ENCODE measurements at regions not wholly inside any gene's neighbourhood (a gene's known extent, or its start where the extent isn't known, plus 50 kb on each side); places are given as distances from the start of the nearest gene placed in this dataset.

DNA sequence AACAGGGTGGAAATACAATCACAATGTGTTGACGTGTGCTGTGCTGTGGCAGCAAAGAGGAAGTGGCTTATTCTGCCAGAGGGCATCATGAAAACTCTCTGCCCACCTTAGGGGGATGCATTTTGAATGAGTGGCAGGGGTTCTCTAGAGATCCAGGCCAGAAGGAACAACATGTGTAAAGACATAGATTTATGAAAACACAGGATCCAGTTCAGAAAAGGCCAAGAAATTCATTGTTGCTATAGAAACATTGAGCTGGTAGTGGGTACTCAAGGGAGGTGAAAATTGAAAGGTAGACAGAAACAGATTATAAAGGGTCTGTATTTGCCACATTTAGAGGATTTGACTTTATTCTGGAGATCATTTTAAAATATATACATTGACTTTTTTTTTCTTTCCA, 417.7 kb downstream of the ENC1 start:
- intact Hi-C loops (cut with DNase I): no loop called here
- no peak overlapping the region for H3K27ac ChIP-seq (ENCODE audit: low read depth in 2 of 2, low read length in 2 of 2)
- H3K4me3 ChIP-seq (ENCODE audit: low read length in 3 of 3): no peak overlapping the region
- no peak overlapping the region for H3K9ac ChIP-seq (ENCODE audit: low read length in 3 of 3)
- no peak for FAIRE-seq
- no peaks in the 10 kb centered on the region for H3K36me3 ChIP-seq (ENCODE audit: control insufficient read depth in 2 of 3, insufficient read depth in 3 of 3, low read length in 3 of 3)
- H3K27me3 ChIP-seq (ENCODE audit: control insufficient read depth, insufficient read depth, low read length): no peaks in the 10 kb centered on the region
- no peaks in the 10 kb centered on the region for H3K4me1 ChIP-seq (ENCODE audit: control insufficient read depth in 2 of 3, insufficient read depth in 2 of 3, low read depth in 1 of 3, low read length in 3 of 3)
- TF ChIP-seq, protein P1, sequence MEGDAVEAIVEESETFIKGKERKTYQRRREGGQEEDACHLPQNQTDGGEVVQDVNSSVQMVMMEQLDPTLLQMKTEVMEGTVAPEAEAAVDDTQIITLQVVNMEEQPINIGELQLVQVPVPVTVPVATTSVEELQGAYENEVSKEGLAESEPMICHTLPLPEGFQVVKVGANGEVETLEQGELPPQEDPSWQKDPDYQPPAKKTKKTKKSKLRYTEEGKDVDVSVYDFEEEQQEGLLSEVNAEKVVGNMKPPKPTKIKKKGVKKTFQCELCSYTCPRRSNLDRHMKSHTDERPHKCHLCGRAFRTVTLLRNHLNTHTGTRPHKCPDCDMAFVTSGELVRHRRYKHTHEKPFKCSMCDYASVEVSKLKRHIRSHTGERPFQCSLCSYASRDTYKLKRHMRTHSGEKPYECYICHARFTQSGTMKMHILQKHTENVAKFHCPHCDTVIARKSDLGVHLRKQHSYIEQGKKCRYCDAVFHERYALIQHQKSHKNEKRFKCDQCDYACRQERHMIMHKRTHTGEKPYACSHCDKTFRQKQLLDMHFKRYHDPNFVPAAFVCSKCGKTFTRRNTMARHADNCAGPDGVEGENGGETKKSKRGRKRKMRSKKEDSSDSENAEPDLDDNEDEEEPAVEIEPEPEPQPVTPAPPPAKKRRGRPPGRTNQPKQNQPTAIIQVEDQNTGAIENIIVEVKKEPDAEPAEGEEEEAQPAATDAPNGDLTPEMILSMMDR (IDR thresholded peaks at IDR 0.05; ENCODE audit: borderline replicate concordance, extremely low read depth, insufficient read depth): no peak
- no peak for DNase-seq
- H3K9me3 ChIP-seq (ENCODE audit: control insufficient read depth in 2 of 3, insufficient read depth in 1 of 3, low read length in 3 of 3): no peaks in the 10 kb centered on the region

DNA sequence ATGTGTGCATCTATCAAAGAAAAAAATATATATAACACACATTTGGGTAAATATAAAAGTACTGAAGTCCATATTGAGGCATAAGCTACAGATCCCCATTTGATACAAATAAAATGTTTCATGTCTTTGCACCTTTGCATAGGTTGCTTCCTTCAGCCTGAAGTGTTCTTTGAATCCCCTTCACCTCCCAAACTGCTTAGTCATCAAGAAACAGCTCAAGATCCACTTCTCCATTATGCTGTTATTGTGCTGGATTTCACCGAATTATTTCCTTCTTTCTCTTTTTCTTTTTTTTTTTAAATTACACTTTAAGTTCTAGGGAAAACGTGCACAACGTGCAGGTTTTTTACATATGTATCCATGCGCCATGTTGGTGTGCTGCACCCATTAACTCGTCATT, 419.1 kb downstream of the ENC1 start:
- DNase-seq (no peak), FAIRE-seq (no peak)
- Histone ChIP-seq H3K27me3 (ENCODE audit: control insufficient read depth, insufficient read depth, low read length) (no peaks in the 10 kb centered on the region), H3K36me3 (ENCODE audit: control insufficient read depth in 2 of 3, insufficient read depth in 3 of 3, low read length in 3 of 3) (no peaks in the 10 kb centered on the region), H3K4me1 (ENCODE audit: control insufficient read depth in 2 of 3, insufficient read depth in 2 of 3, low read depth in 1 of 3, low read length in 3 of 3) (no peaks in the 10 kb centered on the region), H3K9ac (ENCODE audit: low read length in 3 of 3) (no peak overlapping the region), H3K27ac (ENCODE audit: low read depth in 2 of 2, low read length in 2 of 2) (no peak overlapping the region), H3K4me3 (ENCODE audit: low read length in 3 of 3) (no peak overlapping the region), H3K9me3 (ENCODE audit: control insufficient read depth in 2 of 3, insufficient read depth in 1 of 3, low read length in 3 of 3) (no peaks in the 10 kb centered on the region)
- intact Hi-C loops (cut with DNase I): no loop called here
- TF ChIP-seq, protein P1 (IDR thresholded peaks at IDR 0.05; ENCODE audit: borderline replicate concordance, extremely low read depth, insufficient read depth): no peak

DNA sequence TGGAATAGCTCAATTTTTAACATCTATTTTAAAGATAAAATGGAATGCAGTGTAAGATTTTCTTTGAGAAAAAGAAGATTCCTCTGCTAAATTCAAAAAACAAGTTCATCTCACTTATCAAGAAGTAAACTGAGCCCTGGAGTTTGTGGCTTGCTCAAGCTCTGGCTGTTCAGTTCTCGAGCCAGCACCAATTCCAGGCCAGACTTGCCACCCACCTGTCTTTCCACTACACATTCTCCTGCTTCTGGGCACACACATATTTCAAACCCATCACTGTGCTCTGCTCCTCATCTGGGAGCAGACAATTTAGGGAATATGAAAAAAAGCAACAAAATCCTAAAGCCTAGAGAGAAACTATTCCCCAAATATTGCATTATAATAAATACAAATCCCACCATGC, 424.5 kb downstream of the ENC1 start:
- TF ChIP-seq, protein P1 (IDR thresholded peaks at IDR 0.05; ENCODE audit: borderline replicate concordance, extremely low read depth, insufficient read depth): no peak
- intact Hi-C loops (cut with DNase I): no loop called here
- Histone ChIP-seq H3K27me3 (ENCODE audit: control insufficient read depth, insufficient read depth, low read length) (no peaks in the 10 kb centered on the region), H3K9ac (ENCODE audit: low read length in 3 of 3) (no peak overlapping the region), H3K27ac (ENCODE audit: low read depth in 2 of 2, low read length in 2 of 2) (no peak overlapping the region), H3K4me3 (ENCODE audit: low read length in 3 of 3) (no peak overlapping the region), H3K9me3 (ENCODE audit: control insufficient read depth in 2 of 3, insufficient read depth in 1 of 3, low read length in 3 of 3) (no peaks in the 10 kb centered on the region), H3K4me1 (ENCODE audit: control insufficient read depth in 2 of 3, insufficient read depth in 2 of 3, low read depth in 1 of 3, low read length in 3 of 3) (no peaks in the 10 kb centered on the region), H3K36me3 (ENCODE audit: control insufficient read depth in 2 of 3, insufficient read depth in 3 of 3, low read length in 3 of 3) (no peaks in the 10 kb centered on the region)
- DNase-seq (no peak), FAIRE-seq (no peak)

DNA sequence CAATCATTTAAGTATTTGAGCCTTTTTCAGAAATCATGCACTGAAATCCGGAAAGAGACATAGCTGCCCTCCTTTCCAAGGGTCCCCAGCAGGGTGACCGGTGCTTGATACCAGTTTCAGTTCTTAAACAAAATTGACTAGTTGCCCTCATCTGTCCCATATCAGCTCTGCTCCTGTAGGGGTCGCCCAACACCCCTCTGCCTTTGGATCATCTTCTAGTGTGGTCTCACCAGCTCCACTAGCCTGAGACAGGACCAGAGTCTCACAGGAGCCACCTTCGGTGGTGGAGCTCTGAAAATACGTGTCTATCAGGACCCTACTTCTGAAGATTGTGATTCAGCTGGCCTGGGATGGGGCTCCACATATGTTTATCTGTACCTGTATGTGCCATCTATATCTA, 428.2 kb downstream of the ENC1 start:
- Histone ChIP-seq H3K27ac (ENCODE audit: low read depth in 2 of 2, low read length in 2 of 2) (no peak overlapping the region), H3K9me3 (ENCODE audit: control insufficient read depth in 2 of 3, insufficient read depth in 1 of 3, low read length in 3 of 3) (no peaks in the 10 kb centered on the region), H3K36me3 (ENCODE audit: control insufficient read depth in 2 of 3, insufficient read depth in 3 of 3, low read length in 3 of 3) (no peaks in the 10 kb centered on the region), H3K9ac (ENCODE audit: low read length in 3 of 3) (no peak overlapping the region), H3K27me3 (ENCODE audit: control insufficient read depth, insufficient read depth, low read length) (no peaks in the 10 kb centered on the region), H3K4me3 (ENCODE audit: low read length in 3 of 3) (no peak overlapping the region), H3K4me1 (ENCODE audit: control insufficient read depth in 2 of 3, insufficient read depth in 2 of 3, low read depth in 1 of 3, low read length in 3 of 3) (no peaks in the 10 kb centered on the region)
- intact Hi-C loops (cut with DNase I): no loop called here
- DNase-seq (no peak), FAIRE-seq (no peak)
- TF ChIP-seq, protein P1 (IDR thresholded peaks at IDR 0.05; ENCODE audit: borderline replicate concordance, extremely low read depth, insufficient read depth): no peak

Measured in kidney (tissue), 13 donors.